C4-2B (cell line): ENCODE measurements at regions not wholly inside any gene's neighbourhood (a gene's known extent, or its start where the extent isn't known, plus 50 kb on each side); places are given as distances from the start of the nearest gene placed in this dataset.

ENCODE experiments used
- H3K27ac ChIP-seq: fragments of 450-650 bp; 2 replicates; pipeline ENCODE4 v1.5.1; 2017
- CTCF ChIP-seq: fragments of 450-650 bp; conservative IDR thresholded peaks from 2 replicates; pipeline ENCODE4 v1.5.1; 2017; ENCODE audit warnings: mild to moderate bottlenecking
- ZFX ChIP-seq: fragments of 450-650 bp; IDR thresholded peaks from 2 replicates; pipeline ENCODE4 v1.6.1; 2017

GRCh38 chr10:6964543-6964942 is 384.5 kb upstream of the PRKCQ start:
- TF ChIP-seq CTCF (no peak), ZFX (no peak)
- no peak overlapping the region for H3K27ac ChIP-seq

GRCh38 chr10:6962576-6962975 is 382.5 kb upstream of the PRKCQ start:
- TF ChIP-seq ZFX = no peak
- no peak for TF ChIP-seq CTCF
- no peak overlapping the region for H3K27ac ChIP-seq

- TF ChIP-seq CTCF (no peak), ZFX (no peak)
- no peak overlapping the region for H3K27ac ChIP-seq
Measured at GRCh38 chr10:6958711-6959110, 378.6 kb upstream of the PRKCQ start.

GRCh38 chr10:6958254-6958653 is 378.2 kb upstream of the PRKCQ start:
- TF ChIP-seq ZFX (no peak), CTCF (no peak)
- no peak overlapping the region for H3K27ac ChIP-seq

- H3K27ac ChIP-seq = no peak overlapping the region
- TF ChIP-seq ZFX = no peak
- no peak for TF ChIP-seq CTCF
Measured at GRCh38 chr10:6957851-6958250, 377.8 kb upstream of the PRKCQ start.

- TF ChIP-seq CTCF = no peak
- TF ChIP-seq ZFX = no peak
- H3K27ac ChIP-seq = no peak overlapping the region
Measured at GRCh38 chr10:6956562-6956961, 376.5 kb upstream of the PRKCQ start.

GRCh38 chr10:6953271-6953801 is 373.3 kb upstream of the PRKCQ start:
- H3K27ac ChIP-seq = no peak overlapping the region
- TF ChIP-seq CTCF (no peak), ZFX (no peak)
